Thyroid gland (tissue), 4 donors: ENCODE measurements at regions not wholly inside any gene's neighbourhood (a gene's known extent, or its start where the extent isn't known, plus 50 kb on each side); places are given as distances from the start of the nearest gene placed in this dataset. TPM values are rescaled to one million over a fixed set of nuclear protein-coding genes. Genes with fewer than 3 reads are reported as not detected.

ENCODE experiments used
- DNase-seq, 2 donors: peaks; one replicate each; pipeline ENCODE4 v3.0.0-alpha.2; 2019
- H3K27ac ChIP-seq, 3 donors: fragments of 200-600 bp; sonication (generic); 1 replicate in 2 of 3; 2 replicates in 1 of 3; pipeline ENCODE4 v1.5.1; 2016 to 2019; ENCODE audit warnings: mild to moderate bottlenecking in 1 of 3, moderate library complexity in 1 of 3
- H3K27me3 ChIP-seq: fragments of 200-600 bp; sonication (generic); one replicate; pipeline ENCODE4 v1.5.1; 2019
- H3K36me3 ChIP-seq, 2 donors: fragments of 200-600 bp; sonication (generic); one replicate each; pipeline ENCODE4 v1.5.1; 2016 to 2019
- H3K4me1 ChIP-seq, 2 donors: fragments of 200-600 bp; sonication (generic); one replicate each; pipeline ENCODE4 v1.5.1; 2017 to 2019
- H3K4me3 ChIP-seq, 3 donors: fragments of 200-600 bp; sonication (generic); replicated peaks in 1 of 3; 1 replicate in 2 of 3; 2 replicates in 1 of 3; pipeline ENCODE4 v1.5.1; 2016; ENCODE audit warnings: mild to moderate bottlenecking in 1 of 3
- H3K9me3 ChIP-seq: fragments of 200-600 bp; sonication (generic); one replicate; pipeline ENCODE4 v1.5.1; 2017
- POLR2A ChIP-seq, 2 donors: fragments of 450-650 bp; IDR thresholded peaks; one replicate each; pipeline ENCODE4 v1.6.1; 2017; ENCODE audit warnings: antibody characterized with exemption in 2 of 2, mild to moderate bottlenecking in 2 of 2, moderate library complexity in 1 of 2
- WGBS, 2 donors: methylation state at CpG; one replicate each; pipeline ENCODE4 v1.1.5; 2017; 5-methylcytosine and 5-hydroxymethylcytosine counted together
- intact Hi-C: fragments of 100-400 bp; cut with DNase I; formaldehyde crosslinking; loops from one replicate; pipeline ENCODE4 v1.15.1; 2023
- small RNA-seq: library from RNA; depleted of rRNA; stranded (forward); fragments of <200 nt; gene quantifications from one replicate; pipeline ENCODE3, GENCODE V24; 2016
- TF ChIP-seq, protein P1 (sequence below), 6 experiments: fragments of 200-600 bp in 3 of 6; fragments of 450-650 bp in 3 of 6; sonication (generic) in 3 of 6; IDR thresholded peaks; one replicate each; pipeline ENCODE4 v1.5.1; 2016 to 2019; ENCODE audit warnings: antibody characterized with exemption in 6 of 6, mild to moderate bottlenecking in 2 of 6, inconsistent platforms in 1 of 6, moderate library complexity in 1 of 6

DNA sequence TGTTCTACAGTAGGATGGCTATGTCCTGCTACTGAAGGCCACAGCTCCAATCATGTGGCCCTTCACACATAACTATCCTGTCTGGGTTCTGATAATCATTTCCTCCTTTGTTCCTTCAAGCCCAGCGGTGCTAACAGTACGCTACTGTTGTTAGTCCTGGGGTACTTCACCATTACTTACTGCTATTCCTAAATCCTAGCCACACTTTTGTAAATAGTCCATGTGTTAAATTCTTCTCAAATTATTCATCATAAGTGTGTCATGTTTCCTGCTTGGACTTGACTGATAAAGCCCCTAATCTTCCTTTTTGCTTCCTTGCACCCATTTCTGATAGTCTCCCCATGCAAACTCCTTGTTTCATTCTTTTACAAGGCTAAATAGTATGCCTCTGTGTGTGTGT is 332.6 kb downstream of the FGF13 start:
- H3K27me3 ChIP-seq: no peaks in the 10 kb centered on the region
- H3K4me1 ChIP-seq: no peaks in the 10 kb centered on the region
- intact Hi-C loops: no loop called here
- WGBS, 2 donors: 88 to 92% methylated on average over 2 of the region's 2 CpGs
- DNase-seq: no peak
- no peak overlapping the region for H3K27ac ChIP-seq
- no peaks in the 10 kb centered on the region for H3K36me3 ChIP-seq
- TF ChIP-seq, protein P1, sequence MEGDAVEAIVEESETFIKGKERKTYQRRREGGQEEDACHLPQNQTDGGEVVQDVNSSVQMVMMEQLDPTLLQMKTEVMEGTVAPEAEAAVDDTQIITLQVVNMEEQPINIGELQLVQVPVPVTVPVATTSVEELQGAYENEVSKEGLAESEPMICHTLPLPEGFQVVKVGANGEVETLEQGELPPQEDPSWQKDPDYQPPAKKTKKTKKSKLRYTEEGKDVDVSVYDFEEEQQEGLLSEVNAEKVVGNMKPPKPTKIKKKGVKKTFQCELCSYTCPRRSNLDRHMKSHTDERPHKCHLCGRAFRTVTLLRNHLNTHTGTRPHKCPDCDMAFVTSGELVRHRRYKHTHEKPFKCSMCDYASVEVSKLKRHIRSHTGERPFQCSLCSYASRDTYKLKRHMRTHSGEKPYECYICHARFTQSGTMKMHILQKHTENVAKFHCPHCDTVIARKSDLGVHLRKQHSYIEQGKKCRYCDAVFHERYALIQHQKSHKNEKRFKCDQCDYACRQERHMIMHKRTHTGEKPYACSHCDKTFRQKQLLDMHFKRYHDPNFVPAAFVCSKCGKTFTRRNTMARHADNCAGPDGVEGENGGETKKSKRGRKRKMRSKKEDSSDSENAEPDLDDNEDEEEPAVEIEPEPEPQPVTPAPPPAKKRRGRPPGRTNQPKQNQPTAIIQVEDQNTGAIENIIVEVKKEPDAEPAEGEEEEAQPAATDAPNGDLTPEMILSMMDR (IDR thresholded peaks at IDR 0.05): no peak
- TF ChIP-seq POLR2A (IDR thresholded peaks at IDR 0.05): no peak
- H3K9me3 ChIP-seq: no peaks in the 10 kb centered on the region
- H3K4me3 ChIP-seq: no peak overlapping the region

DNA sequence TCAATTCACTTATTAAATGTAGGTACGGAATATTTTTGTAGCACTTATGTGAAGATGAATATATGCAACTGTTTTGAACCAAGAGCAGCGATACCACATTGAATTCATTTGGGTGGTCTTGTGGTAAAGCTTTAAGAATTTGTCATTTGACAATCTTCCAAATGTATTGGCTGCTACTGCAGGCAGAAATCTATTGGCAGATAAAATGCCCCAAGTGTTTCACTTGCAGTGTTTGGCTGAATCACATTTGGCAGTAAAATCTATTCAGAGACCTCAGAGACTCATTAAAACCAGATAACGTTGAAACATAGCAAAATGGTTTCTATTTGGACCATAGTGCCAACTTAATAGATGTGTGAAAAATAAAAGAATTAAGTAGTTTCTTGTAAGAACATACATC is 303.4 kb downstream of the FGF13 start:
- WGBS, 2 donors: 66 to 75% methylated on average over 3 of the region's 3 CpGs
- no peaks in the 10 kb centered on the region for H3K4me1 ChIP-seq

DNA sequence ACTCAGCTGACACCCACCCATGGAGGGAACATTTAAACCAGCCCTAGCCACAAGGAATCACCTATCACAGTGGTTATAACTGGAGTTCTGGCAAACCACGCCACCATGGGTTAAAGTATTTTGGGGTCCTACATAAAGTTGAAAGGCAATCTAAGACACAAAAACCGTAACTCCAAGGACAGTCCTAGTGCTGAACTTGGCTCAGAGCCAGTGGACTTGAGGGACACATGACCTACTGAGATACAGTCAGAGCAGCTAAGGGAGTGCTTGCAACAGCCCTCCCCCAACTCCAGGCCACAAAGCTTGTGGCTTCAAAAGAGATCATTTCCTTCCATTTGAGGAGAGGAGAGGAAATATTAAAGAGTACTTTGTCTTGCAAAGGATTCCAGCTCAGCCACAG is 300.5 kb downstream of the FGF13 start:
- Histone ChIP-seq H3K27ac (no peak overlapping the region), H3K4me3 (no peak overlapping the region), H3K4me1 (no peaks in the 10 kb centered on the region), H3K36me3 (no peaks in the 10 kb centered on the region), H3K9me3 (no peaks in the 10 kb centered on the region), H3K27me3 (no peaks in the 10 kb centered on the region)
- DNase-seq: no peak
- TF ChIP-seq, protein P1 (IDR thresholded peaks at IDR 0.05): no peak
- TF ChIP-seq POLR2A (IDR thresholded peaks at IDR 0.05): no peak
- intact Hi-C loops: no loop called here
- WGBS, 2 donors: 0 to 43% methylated on average over 1 to 2 of the region's 2 CpGs

More for the DNA sequence above, 303.4 kb downstream of the FGF13 start:
- Histone ChIP-seq H3K27me3 (no peaks in the 10 kb centered on the region), H3K36me3 (no peaks in the 10 kb centered on the region), H3K4me3 (no peak overlapping the region), H3K27ac (no peak overlapping the region), H3K9me3 (no peaks in the 10 kb centered on the region)
- no peak for DNase-seq
- TF ChIP-seq, protein P1 (IDR thresholded peaks at IDR 0.05): no peak
- intact Hi-C loops: no loop called here

Small RNAs in the stretch of these regions (small RNA-seq; reads per million reads assigned to genes)
- not detected for gene RN7SKP31
- gene RNU6-985P: not detected
